H9 (cell line): ENCODE measurements at regions not wholly inside any gene's neighbourhood (a gene's known extent, or its start where the extent isn't known, plus 50 kb on each side); places are given as distances from the start of the nearest gene placed in this dataset.

Source experiments
- DNase-seq: peaks from one replicate; pipeline ENCODE4 v3.0.0-alpha.2; 2017
- H2AFZ ChIP-seq: one replicate; pipeline ENCODE4 v1.6.1; 2013; ENCODE audit warnings: mild to moderate bottlenecking, low read length, control low read depth, moderate library complexity
- H2AK5ac ChIP-seq: 2 replicates; pipeline ENCODE4 v1.6.1; 2013; ENCODE audit warnings: low read length, control low read depth, mixed read lengths; ENCODE audit not compliant: insufficient read length
- H2BK120ac ChIP-seq: one replicate; pipeline ENCODE4 v1.6.1; 2013; ENCODE audit warnings: low read depth, mild to moderate bottlenecking, low read length, control low read depth, inconsistent platforms; ENCODE audit not compliant: poor library complexity, severe bottlenecking
- H2BK12ac ChIP-seq: 2 replicates; pipeline ENCODE4 v1.6.1; 2013; ENCODE audit warnings: low read length, control low read depth, mixed read lengths, low read depth; ENCODE audit not compliant: insufficient read length
- H2BK15ac ChIP-seq: 2 replicates; pipeline ENCODE4 v1.6.1; 2013; ENCODE audit warnings: low read depth, low read length, control low read depth
- H2BK20ac ChIP-seq: one replicate; pipeline ENCODE4 v1.6.1; 2013; ENCODE audit warnings: low read depth, mild to moderate bottlenecking, low read length, control low read depth, inconsistent platforms; ENCODE audit not compliant: poor library complexity, severe bottlenecking
- H2BK5ac ChIP-seq: 2 replicates; pipeline ENCODE4 v1.6.1; 2013; ENCODE audit warnings: low read length, control low read depth, mixed read lengths; ENCODE audit not compliant: insufficient read length
- H3K14ac ChIP-seq: 2 replicates; pipeline ENCODE4 v1.6.1; 2013; ENCODE audit warnings: low read length, control low read depth; ENCODE audit not compliant: insufficient read depth
- H3K18ac ChIP-seq: 2 replicates; pipeline ENCODE4 v1.6.1; 2013; ENCODE audit warnings: low read depth, mild to moderate bottlenecking, mixed read lengths, low read length, control low read depth; ENCODE audit not compliant: insufficient read length
- H3K23ac ChIP-seq: 2 replicates; pipeline ENCODE4 v1.6.1; 2013; ENCODE audit warnings: low read length, control low read depth, mixed read lengths, low read depth; ENCODE audit not compliant: insufficient read length
- H3K23me2 ChIP-seq: 2 replicates; pipeline ENCODE4 v1.6.1; 2013; ENCODE audit warnings: low read depth, mild to moderate bottlenecking, mixed read lengths, low read length, control low read depth; ENCODE audit not compliant: insufficient read length, poor library complexity, severe bottlenecking
- H3K27ac ChIP-seq: 2 replicates; pipeline ENCODE4 v1.5.1; 2013; ENCODE audit warnings: low read length, control low read depth, mixed read lengths, low read depth; ENCODE audit not compliant: insufficient read length
- H3K27me3 ChIP-seq: 2 replicates; pipeline ENCODE4 v1.6.1; 2013; ENCODE audit warnings: low read length, control low read depth, inconsistent platforms; ENCODE audit not compliant: insufficient read depth
- H3K4ac ChIP-seq: 2 replicates; pipeline ENCODE4 v1.6.1; 2013; ENCODE audit warnings: low read depth, mild to moderate bottlenecking, control low read depth, inconsistent platforms, low read length, moderate library complexity
- H3K4me1 ChIP-seq: 2 replicates; pipeline ENCODE4 v1.6.1; 2013; ENCODE audit warnings: low read length, control low read depth, inconsistent platforms; ENCODE audit not compliant: insufficient read depth
- H3K4me2 ChIP-seq: 2 replicates; pipeline ENCODE4 v1.6.1; 2013; ENCODE audit warnings: low read length, control low read depth, mixed read lengths; ENCODE audit not compliant: insufficient read length, insufficient read depth
- H3K56ac ChIP-seq: 2 replicates; pipeline ENCODE4 v1.6.1; 2013; ENCODE audit warnings: low read depth, mild to moderate bottlenecking, mixed read lengths, low read length, control low read depth; ENCODE audit not compliant: insufficient read length
- H3K79me1 ChIP-seq: 2 replicates; pipeline ENCODE4 v1.6.1; 2013; ENCODE audit warnings: low read depth, mild to moderate bottlenecking, moderate library complexity, low read length, control low read depth, inconsistent platforms; ENCODE audit not compliant: insufficient read depth, poor library complexity, severe bottlenecking
- H3K79me2 ChIP-seq: 2 replicates; pipeline ENCODE4 v1.6.1; 2013; ENCODE audit warnings: low read length, control low read depth, inconsistent platforms; ENCODE audit not compliant: insufficient read depth
- H3K9ac ChIP-seq: 2 replicates; pipeline ENCODE4 v1.6.1; 2013; ENCODE audit warnings: low read length, control low read depth, mixed read lengths; ENCODE audit not compliant: insufficient read length; ENCODE audit errors: extremely low read depth
- H3K9me3 ChIP-seq: one replicate; pipeline ENCODE4 v1.6.1; 2013; ENCODE audit warnings: low read depth, low read length, inconsistent platforms; ENCODE audit not compliant: control insufficient read depth
- H3T11ph ChIP-seq: one replicate; pipeline ENCODE4 v1.6.1; 2013; ENCODE audit warnings: mild to moderate bottlenecking, low read length, control low read depth, inconsistent platforms
- H4K20me1 ChIP-seq: one replicate; pipeline ENCODE4 v1.6.1; 2013; ENCODE audit not compliant: control insufficient read depth, insufficient read length, insufficient read depth
- H4K5ac ChIP-seq: 2 replicates; pipeline ENCODE4 v1.6.1; 2013; ENCODE audit warnings: low read depth, mild to moderate bottlenecking, mixed read lengths, low read length, control low read depth; ENCODE audit not compliant: insufficient read length
- H4K8ac ChIP-seq: replicated peaks from 2 replicates; pipeline ENCODE4 v1.6.1; 2013; ENCODE audit warnings: low read length, control low read depth, mixed read lengths, low read depth; ENCODE audit not compliant: insufficient read length
- H4K91ac ChIP-seq: 2 replicates; pipeline ENCODE4 v1.6.1; 2013; ENCODE audit warnings: low read depth, mild to moderate bottlenecking, moderate library complexity, mixed read lengths, low read length, control low read depth; ENCODE audit not compliant: insufficient read length
- H3K27ac Mint-ChIP-seq, 3 experiments: 2 replicates in 2 of 3; 3 replicates in 1 of 3; pipeline ENCODE4 v1.8.0; 2020 to 2021; ENCODE audit warnings: mixed read lengths in 3 of 3, mild to moderate bottlenecking in 1 of 3, moderate library complexity in 1 of 3
- H3K27me3 Mint-ChIP-seq: 2 replicates; pipeline ENCODE4 v1.8.0; 2021; ENCODE audit warnings: low read depth, mild to moderate bottlenecking, moderate library complexity, mixed read lengths
- H3K36me3 Mint-ChIP-seq, 3 experiments: 2 replicates in 2 of 3; 3 replicates in 1 of 3; pipeline ENCODE4 v1.8.0; 2020 to 2021; ENCODE audit warnings: low read depth in 3 of 3, mixed read lengths in 3 of 3; ENCODE audit not compliant: insufficient read depth in 1 of 3
- H3K4me1 Mint-ChIP-seq, 2 experiments: 2 replicates each; pipeline ENCODE4 v1.8.0; 2020; ENCODE audit warnings: mixed read lengths in 2 of 2
- H3K4me3 Mint-ChIP-seq, 2 experiments: 2 replicates in 1 of 2; 3 replicates in 1 of 2; pipeline ENCODE4 v1.8.0; 2020 to 2021; ENCODE audit warnings: mild to moderate bottlenecking in 2 of 2, mixed read lengths in 2 of 2, moderate library complexity in 1 of 2
- H3K9me3 Mint-ChIP-seq, 2 experiments: 2 replicates in 1 of 2; 3 replicates in 1 of 2; pipeline ENCODE4 v1.8.0; 2020; ENCODE audit warnings: mild to moderate bottlenecking in 2 of 2, mixed read lengths in 2 of 2, moderate library complexity in 1 of 2
- WGBS: extraction: QIAGEN DNeasy Blood & Tissue Kit; methylation state at CpG from one replicate; pipeline ENCODE4 v1.1.7; 2013; ENCODE audit warnings: missing lambda C conversion rate, low lambda C conversion rate, mixed read lengths; ENCODE audit not compliant: insufficient read length; ENCODE audit errors: extremely low coverage; 5-methylcytosine and 5-hydroxymethylcytosine counted together
- TF ChIP-seq, protein P1 (sequence below): fragments of 200-600 bp; sonication (generic); conservative IDR thresholded peaks from 3 replicates; pipeline ENCODE4 v1.8.0; 2021; ENCODE audit warnings: antibody characterized with exemption, mild to moderate bottlenecking

- no peak overlapping the region for H3K27ac Mint-ChIP-seq
- no peaks in the 10 kb centered on the region; a peak in 1 of 7 replicates for H3K36me3 Mint-ChIP-seq
- no peak overlapping the region for H2BK120ac ChIP-seq
- H3K18ac ChIP-seq: no peak overlapping the region
- H3K27ac ChIP-seq: no peak overlapping the region
- H2BK5ac ChIP-seq: no peak overlapping the region
- no peak overlapping the region for H3K4ac ChIP-seq
- no peak overlapping the region for H3K4me3 Mint-ChIP-seq
- H3K23ac ChIP-seq: no peak overlapping the region
- no peak overlapping the region for H3T11ph ChIP-seq
- H3K4me1 Mint-ChIP-seq: no peaks in the 10 kb centered on the region
- H2AK5ac ChIP-seq: no peak overlapping the region
- H3K27me3 Mint-ChIP-seq: no peaks in the 10 kb centered on the region
- H3K9ac ChIP-seq: no peak overlapping the region
- no peaks in the 10 kb centered on the region for H4K20me1 ChIP-seq
- H2BK12ac ChIP-seq: no peak overlapping the region
- H3K56ac ChIP-seq: no peak overlapping the region
- H3K4me1 ChIP-seq: no peaks in the 10 kb centered on the region
- no peak overlapping the region for H2BK20ac ChIP-seq
- TF ChIP-seq, protein P1, sequence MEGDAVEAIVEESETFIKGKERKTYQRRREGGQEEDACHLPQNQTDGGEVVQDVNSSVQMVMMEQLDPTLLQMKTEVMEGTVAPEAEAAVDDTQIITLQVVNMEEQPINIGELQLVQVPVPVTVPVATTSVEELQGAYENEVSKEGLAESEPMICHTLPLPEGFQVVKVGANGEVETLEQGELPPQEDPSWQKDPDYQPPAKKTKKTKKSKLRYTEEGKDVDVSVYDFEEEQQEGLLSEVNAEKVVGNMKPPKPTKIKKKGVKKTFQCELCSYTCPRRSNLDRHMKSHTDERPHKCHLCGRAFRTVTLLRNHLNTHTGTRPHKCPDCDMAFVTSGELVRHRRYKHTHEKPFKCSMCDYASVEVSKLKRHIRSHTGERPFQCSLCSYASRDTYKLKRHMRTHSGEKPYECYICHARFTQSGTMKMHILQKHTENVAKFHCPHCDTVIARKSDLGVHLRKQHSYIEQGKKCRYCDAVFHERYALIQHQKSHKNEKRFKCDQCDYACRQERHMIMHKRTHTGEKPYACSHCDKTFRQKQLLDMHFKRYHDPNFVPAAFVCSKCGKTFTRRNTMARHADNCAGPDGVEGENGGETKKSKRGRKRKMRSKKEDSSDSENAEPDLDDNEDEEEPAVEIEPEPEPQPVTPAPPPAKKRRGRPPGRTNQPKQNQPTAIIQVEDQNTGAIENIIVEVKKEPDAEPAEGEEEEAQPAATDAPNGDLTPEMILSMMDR: no peak
- H4K5ac ChIP-seq: no peak overlapping the region
- no peaks in the 10 kb centered on the region for H3K79me2 ChIP-seq
- no peaks in the 10 kb centered on the region for H3K9me3 ChIP-seq
- no CpG with 5 or more reads among the region's 1 CpG for WGBS
- no peaks in the 10 kb centered on the region for H3K9me3 Mint-ChIP-seq
- H3K23me2 ChIP-seq: no peaks in the 10 kb centered on the region
- no peak overlapping the region for H3K4me2 ChIP-seq
- H3K14ac ChIP-seq: no peak overlapping the region
- no peaks in the 10 kb centered on the region for H3K27me3 ChIP-seq
- no peak for DNase-seq
- H2BK15ac ChIP-seq: no peak overlapping the region
- no peaks in the 10 kb centered on the region for H3K79me1 ChIP-seq
- H4K91ac ChIP-seq: no peak overlapping the region
- H4K8ac ChIP-seq: no peak overlapping the region
- no peak overlapping the region for H2AFZ ChIP-seq
Observed at GRCh38 chr9:73609381-73609780, 457.7 kb downstream of the ANXA1 start.
